ENCODE measurements at regions not wholly inside any gene's neighbourhood (a gene's known extent, or its start where the extent isn't known, plus 50 kb on each side); places are given as distances from the start of the nearest gene placed in this dataset.

GRCh38 chr1:104852151-104852550 lies 1102.5 kb downstream of the AMY1C start:
- Histone ChIP-seq H2BK120ac (ENCODE audit: insufficient read depth, low read length, poor library complexity) (no peak overlapping the region), H3K27ac (ENCODE audit: low read depth, low read length) (no peak overlapping the region), H2BK5ac (ENCODE audit: low read depth, low read length, poor library complexity) (no peak overlapping the region), H3K9ac (ENCODE audit: low read length) (no peak overlapping the region), H3K4me1 (ENCODE audit: control insufficient read depth in 1 of 2, insufficient read depth in 2 of 2, low read length in 2 of 2) (no peaks in the 10 kb centered on the region), H3K9me3 (ENCODE audit: insufficient read depth, low read depth, low read length) (no peaks in the 10 kb centered on the region), H3K36me3 (ENCODE audit: control insufficient read depth in 1 of 2, insufficient read depth in 2 of 2, low read length in 2 of 2) (no peaks in the 10 kb centered on the region), H2AFZ (ENCODE audit: insufficient read depth, low read length, poor library complexity) (no peak overlapping the region), H3K79me2 (ENCODE audit: control insufficient read depth, insufficient read depth, low read length, poor library complexity) (no peaks in the 10 kb centered on the region), H4K8ac (ENCODE audit: low read depth, low read length) (no peak overlapping the region), H4K12ac (ENCODE audit: low read depth, low read length) (no peak overlapping the region), H3K4me2 (ENCODE audit: low read length) (no peak overlapping the region), H3K23ac (ENCODE audit: low read length) (no peak overlapping the region), H2AK5ac (ENCODE audit: low read length) (no peak overlapping the region), H3K18ac (ENCODE audit: low read length) (no peak overlapping the region), H3K14ac (ENCODE audit: low read length) (no peak overlapping the region), H3K4ac (ENCODE audit: low read depth, low read length) (no peak overlapping the region), H3K27me3 (ENCODE audit: insufficient read depth, low read length) (no peaks in the 10 kb centered on the region), H3K79me1 (ENCODE audit: low read length) (no peaks in the 10 kb centered on the region), H4K91ac (ENCODE audit: low read depth, low read length) (no peak overlapping the region), H3K4me3 (ENCODE audit: low read depth, low read length) (no peak overlapping the region), H2BK12ac (ENCODE audit: low read length) (no peak overlapping the region)
- no CpG with 5 or more reads among the region's 2 CpGs for WGBS (ENCODE audit: extremely low coverage, insufficient coverage, insufficient read length)
- DNase-seq, result no peak

DNA sequence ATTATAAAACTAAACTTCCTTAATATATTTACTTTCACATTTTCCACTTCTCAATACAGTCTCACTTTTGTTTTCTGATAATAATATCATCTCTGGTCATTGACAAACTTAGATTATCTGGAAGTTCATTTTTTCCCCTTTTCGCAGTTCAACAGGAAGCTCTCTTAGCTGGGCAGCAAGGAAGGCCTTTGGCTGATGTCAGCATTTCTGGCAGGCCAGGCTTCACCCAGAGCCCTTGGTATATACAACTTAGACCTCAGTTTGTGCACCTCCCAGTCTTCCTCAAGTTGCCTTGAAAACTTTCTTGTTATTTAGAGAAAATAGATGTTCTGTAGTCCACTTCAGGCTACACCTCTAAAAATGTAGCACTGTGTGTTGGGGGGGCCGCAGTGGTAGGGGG lies 1103.6 kb downstream of the AMY1C start:
- H3K23ac ChIP-seq (ENCODE audit: low read length), result no peak overlapping the region
- H3K14ac ChIP-seq (ENCODE audit: low read length), result no peak overlapping the region
- no peak overlapping the region for H2AK5ac ChIP-seq (ENCODE audit: low read length)
- no peak overlapping the region for H2AFZ ChIP-seq (ENCODE audit: insufficient read depth, low read length, poor library complexity)
- no peaks in the 10 kb centered on the region for H3K9me3 ChIP-seq (ENCODE audit: insufficient read depth, low read depth, low read length)
- H4K8ac ChIP-seq (ENCODE audit: low read depth, low read length), result no peak overlapping the region
- WGBS (ENCODE audit: extremely low coverage, insufficient coverage, insufficient read length), result no CpG with 5 or more reads among the region's 2 CpGs
- no peaks in the 10 kb centered on the region for H3K36me3 ChIP-seq (ENCODE audit: control insufficient read depth in 1 of 2, insufficient read depth in 2 of 2, low read length in 2 of 2)
- no peak overlapping the region for H3K18ac ChIP-seq (ENCODE audit: low read length)
- no peak overlapping the region for H2BK120ac ChIP-seq (ENCODE audit: insufficient read depth, low read length, poor library complexity)
- H3K4me2 ChIP-seq (ENCODE audit: low read length), result no peak overlapping the region
- no peaks in the 10 kb centered on the region for H3K27me3 ChIP-seq (ENCODE audit: insufficient read depth, low read length)
- H3K9ac ChIP-seq (ENCODE audit: low read length), result no peak overlapping the region
- H2BK12ac ChIP-seq (ENCODE audit: low read length), result no peak overlapping the region
- H3K27ac ChIP-seq (ENCODE audit: low read depth, low read length), result no peak overlapping the region
- H3K4ac ChIP-seq (ENCODE audit: low read depth, low read length), result no peak overlapping the region
- no peak overlapping the region for H2BK5ac ChIP-seq (ENCODE audit: low read depth, low read length, poor library complexity)
- no peak overlapping the region for H3K4me3 ChIP-seq (ENCODE audit: low read depth, low read length)
- H4K12ac ChIP-seq (ENCODE audit: low read depth, low read length), result no peak overlapping the region
- H3K79me1 ChIP-seq (ENCODE audit: low read length), result no peaks in the 10 kb centered on the region
- H3K79me2 ChIP-seq (ENCODE audit: control insufficient read depth, insufficient read depth, low read length, poor library complexity), result no peaks in the 10 kb centered on the region
- no peak for DNase-seq
- no peak overlapping the region for H4K91ac ChIP-seq (ENCODE audit: low read depth, low read length)
- H3K4me1 ChIP-seq (ENCODE audit: control insufficient read depth in 1 of 2, insufficient read depth in 2 of 2, low read length in 2 of 2), result no peaks in the 10 kb centered on the region

GRCh38 chr1:104854529-104854928 lies 1104.8 kb downstream of the AMY1C start:
- no peak for DNase-seq
- no peaks in the 10 kb centered on the region for H3K4me1 ChIP-seq (ENCODE audit: control insufficient read depth in 1 of 2, insufficient read depth in 2 of 2, low read length in 2 of 2)
- H2BK5ac ChIP-seq (ENCODE audit: low read depth, low read length, poor library complexity), result no peak overlapping the region
- H3K79me2 ChIP-seq (ENCODE audit: control insufficient read depth, insufficient read depth, low read length, poor library complexity), result no peaks in the 10 kb centered on the region
- no peaks in the 10 kb centered on the region for H3K9me3 ChIP-seq (ENCODE audit: insufficient read depth, low read depth, low read length)
- H4K12ac ChIP-seq (ENCODE audit: low read depth, low read length), result no peak overlapping the region
- no peak overlapping the region for H2AK5ac ChIP-seq (ENCODE audit: low read length)
- no peaks in the 10 kb centered on the region for H3K79me1 ChIP-seq (ENCODE audit: low read length)
- no peak overlapping the region for H3K9ac ChIP-seq (ENCODE audit: low read length)
- no CpG with 5 or more reads among the region's 2 CpGs for WGBS (ENCODE audit: extremely low coverage, insufficient coverage, insufficient read length)
- H3K14ac ChIP-seq (ENCODE audit: low read length), result no peak overlapping the region
- no peak overlapping the region for H2AFZ ChIP-seq (ENCODE audit: insufficient read depth, low read length, poor library complexity)
- no peak overlapping the region for H4K91ac ChIP-seq (ENCODE audit: low read depth, low read length)
- no peak overlapping the region for H3K4ac ChIP-seq (ENCODE audit: low read depth, low read length)
- H3K27me3 ChIP-seq (ENCODE audit: insufficient read depth, low read length), result no peaks in the 10 kb centered on the region
- H3K4me2 ChIP-seq (ENCODE audit: low read length), result no peak overlapping the region
- H2BK120ac ChIP-seq (ENCODE audit: insufficient read depth, low read length, poor library complexity), result no peak overlapping the region
- no peak overlapping the region for H3K23ac ChIP-seq (ENCODE audit: low read length)
- no peak overlapping the region for H3K18ac ChIP-seq (ENCODE audit: low read length)
- H3K27ac ChIP-seq (ENCODE audit: low read depth, low read length), result no peak overlapping the region
- H2BK12ac ChIP-seq (ENCODE audit: low read length), result no peak overlapping the region
- no peaks in the 10 kb centered on the region for H3K36me3 ChIP-seq (ENCODE audit: control insufficient read depth in 1 of 2, insufficient read depth in 2 of 2, low read length in 2 of 2)
- no peak overlapping the region for H3K4me3 ChIP-seq (ENCODE audit: low read depth, low read length)
- no peak overlapping the region for H4K8ac ChIP-seq (ENCODE audit: low read depth, low read length)

GRCh38 chr1:104855550-104855949 lies 1105.9 kb downstream of the AMY1C start:
- Histone ChIP-seq H2AFZ (ENCODE audit: insufficient read depth, low read length, poor library complexity) (no peak overlapping the region), H3K27ac (ENCODE audit: low read depth, low read length) (no peak overlapping the region), H2BK5ac (ENCODE audit: low read depth, low read length, poor library complexity) (no peak overlapping the region), H3K4me3 (ENCODE audit: low read depth, low read length) (no peak overlapping the region), H2BK120ac (ENCODE audit: insufficient read depth, low read length, poor library complexity) (no peak overlapping the region), H3K9me3 (ENCODE audit: insufficient read depth, low read depth, low read length) (no peaks in the 10 kb centered on the region), H3K4me1 (ENCODE audit: control insufficient read depth in 1 of 2, insufficient read depth in 2 of 2, low read length in 2 of 2) (no peaks in the 10 kb centered on the region), H3K79me2 (ENCODE audit: control insufficient read depth, insufficient read depth, low read length, poor library complexity) (no peaks in the 10 kb centered on the region), H3K23ac (ENCODE audit: low read length) (no peak overlapping the region), H2BK12ac (ENCODE audit: low read length) (no peak overlapping the region), H3K4me2 (ENCODE audit: low read length) (no peak overlapping the region), H4K8ac (ENCODE audit: low read depth, low read length) (no peak overlapping the region), H3K18ac (ENCODE audit: low read length) (no peak overlapping the region), H3K79me1 (ENCODE audit: low read length) (no peaks in the 10 kb centered on the region), H2AK5ac (ENCODE audit: low read length) (no peak overlapping the region), H3K36me3 (ENCODE audit: control insufficient read depth in 1 of 2, insufficient read depth in 2 of 2, low read length in 2 of 2) (no peaks in the 10 kb centered on the region), H3K27me3 (ENCODE audit: insufficient read depth, low read length) (no peaks in the 10 kb centered on the region), H3K4ac (ENCODE audit: low read depth, low read length) (no peak overlapping the region), H3K9ac (ENCODE audit: low read length) (no peak overlapping the region), H4K91ac (ENCODE audit: low read depth, low read length) (no peak overlapping the region), H3K14ac (ENCODE audit: low read length) (no peak overlapping the region), H4K12ac (ENCODE audit: low read depth, low read length) (no peak overlapping the region)
- no CpG with 5 or more reads among the region's 3 CpGs for WGBS (ENCODE audit: extremely low coverage, insufficient coverage, insufficient read length)
- DNase-seq, result no peak

Measured in trophoblast cell (in vitro differentiated cells and primary cell).